Fibroblast of lung (primary cell): ENCODE measurements at regions not wholly inside any gene's neighbourhood (a gene's known extent, or its start where the extent isn't known, plus 50 kb on each side); places are given as distances from the start of the nearest gene placed in this dataset.

Experiments
- DNase-seq, 2 donors: peaks; one replicate each; pipeline versions ENCODE4 v3.0.0 to v3.0.0-alpha.2; 2010; ENCODE audit warnings: low read depth in 2 of 2
- H2AFZ ChIP-seq: 2 replicates; pipeline ENCODE4 v1.5.1; 2012; ENCODE audit warnings: low read length, control low read depth, inconsistent platforms
- H3K27ac ChIP-seq: 2 replicates; pipeline ENCODE4 v1.5.1; 2011; ENCODE audit warnings: low read length, control low read depth; ENCODE audit not compliant: insufficient read depth
- H3K27me3 ChIP-seq: 2 replicates; pipeline ENCODE4 v1.5.1; 2011; ENCODE audit warnings: mild to moderate bottlenecking, low read length; ENCODE audit not compliant: control insufficient read depth, insufficient read depth
- H3K36me3 ChIP-seq: 2 replicates; pipeline ENCODE4 v1.5.1; 2011; ENCODE audit warnings: low read length; ENCODE audit not compliant: control insufficient read depth, insufficient read depth
- H3K4me1 ChIP-seq: 2 replicates; pipeline ENCODE4 v1.5.1; 2011; ENCODE audit warnings: low read length; ENCODE audit not compliant: control insufficient read depth, insufficient read depth; ENCODE audit errors: extremely low read depth
- H3K4me2 ChIP-seq: 2 replicates; pipeline ENCODE4 v1.5.1; 2011; ENCODE audit warnings: low read length, control low read depth; ENCODE audit not compliant: insufficient read depth; ENCODE audit errors: extremely low read depth
- H3K4me3 ChIP-seq, 4 experiments: fragments of 200-600 bp in 1 of 4; sonication (generic) in 1 of 4; replicated peaks in 1 of 4; 2 replicates each; pipeline ENCODE4 v1.5.1; 2011 to 2016; ENCODE audit warnings: low read length in 4 of 4, low read depth in 3 of 4, mild to moderate bottlenecking in 3 of 4, control low read depth in 2 of 4, inconsistent platforms in 1 of 4, mixed read lengths in 1 of 4; ENCODE audit not compliant: insufficient read depth in 1 of 4; ENCODE audit errors: control extremely low read depth in 1 of 4
- H3K79me2 ChIP-seq: 2 replicates; pipeline ENCODE4 v1.5.1; 2012; ENCODE audit warnings: mild to moderate bottlenecking, low read length, inconsistent platforms; ENCODE audit not compliant: control insufficient read depth, insufficient read depth
- H3K9ac ChIP-seq: 2 replicates; pipeline ENCODE4 v1.5.1; 2011; ENCODE audit warnings: mild to moderate bottlenecking, low read length, control low read depth; ENCODE audit not compliant: insufficient read depth
- H3K9me3 ChIP-seq: 2 replicates; pipeline ENCODE4 v1.5.1; 2012; ENCODE audit warnings: low read depth, low read length; ENCODE audit not compliant: control insufficient read depth, insufficient read depth
- H4K20me1 ChIP-seq: 2 replicates; pipeline ENCODE4 v1.5.1; 2011; ENCODE audit warnings: low read length; ENCODE audit not compliant: control insufficient read depth, insufficient read depth; ENCODE audit errors: extremely low read depth
- EZH2 ChIP-seq: IDR thresholded peaks from 2 replicates; pipeline ENCODE4 v1.5.1; 2012; ENCODE audit warnings: low read length, control low read depth, mild to moderate bottlenecking; ENCODE audit errors: missing control alignments
- TF ChIP-seq, protein P1 (sequence below), 2 donors: IDR thresholded peaks in 1 of 2; conservative IDR thresholded peaks in 1 of 2; 1 replicate in 1 of 2; 2 replicates in 1 of 2; pipeline ENCODE4 v1.5.1; 2011 to 2012; ENCODE audit warnings: low read length in 2 of 2, control low read depth in 1 of 2, inconsistent platforms in 1 of 2, low read depth in 1 of 2, mild to moderate bottlenecking in 1 of 2

DNA sequence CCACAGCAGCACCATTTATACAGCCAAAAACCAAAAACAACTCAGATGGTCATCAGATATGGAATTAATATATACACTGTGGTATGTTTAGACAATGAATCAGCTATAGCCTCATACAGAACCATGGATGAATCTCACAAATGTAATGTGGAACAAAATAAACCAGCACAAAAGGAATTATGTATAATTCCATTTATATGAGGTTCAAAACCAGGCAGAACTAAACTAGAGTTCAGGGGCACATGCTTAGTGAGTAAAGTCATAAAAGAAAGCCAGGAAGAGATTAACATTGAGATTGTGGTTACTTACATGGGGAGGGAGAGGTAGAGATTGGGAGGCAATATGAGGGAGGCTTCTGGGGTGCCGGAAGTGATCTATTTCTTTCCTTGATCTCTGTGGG, 231.1 kb downstream of the COPRS start:
- no peak overlapping the region for H3K9ac ChIP-seq
- H3K27me3 ChIP-seq: no peaks in the 10 kb centered on the region
- H3K4me2 ChIP-seq: peak overlapping the region; percentile 1
- no peaks in the 10 kb centered on the region for H3K79me2 ChIP-seq
- H4K20me1 ChIP-seq: no peaks in the 10 kb centered on the region
- no peaks in the 10 kb centered on the region for H3K36me3 ChIP-seq
- H3K9me3 ChIP-seq: no peaks in the 10 kb centered on the region
- H3K4me1 ChIP-seq: peaks cover 10% of the 10 kb centered on the region
- H3K4me3 ChIP-seq: no peak overlapping the region
- no peak overlapping the region for H2AFZ ChIP-seq
- H3K27ac ChIP-seq: peak overlapping the region; percentile 48
- DNase-seq: peak; percentile 88 to 92
- TF ChIP-seq, protein P1, sequence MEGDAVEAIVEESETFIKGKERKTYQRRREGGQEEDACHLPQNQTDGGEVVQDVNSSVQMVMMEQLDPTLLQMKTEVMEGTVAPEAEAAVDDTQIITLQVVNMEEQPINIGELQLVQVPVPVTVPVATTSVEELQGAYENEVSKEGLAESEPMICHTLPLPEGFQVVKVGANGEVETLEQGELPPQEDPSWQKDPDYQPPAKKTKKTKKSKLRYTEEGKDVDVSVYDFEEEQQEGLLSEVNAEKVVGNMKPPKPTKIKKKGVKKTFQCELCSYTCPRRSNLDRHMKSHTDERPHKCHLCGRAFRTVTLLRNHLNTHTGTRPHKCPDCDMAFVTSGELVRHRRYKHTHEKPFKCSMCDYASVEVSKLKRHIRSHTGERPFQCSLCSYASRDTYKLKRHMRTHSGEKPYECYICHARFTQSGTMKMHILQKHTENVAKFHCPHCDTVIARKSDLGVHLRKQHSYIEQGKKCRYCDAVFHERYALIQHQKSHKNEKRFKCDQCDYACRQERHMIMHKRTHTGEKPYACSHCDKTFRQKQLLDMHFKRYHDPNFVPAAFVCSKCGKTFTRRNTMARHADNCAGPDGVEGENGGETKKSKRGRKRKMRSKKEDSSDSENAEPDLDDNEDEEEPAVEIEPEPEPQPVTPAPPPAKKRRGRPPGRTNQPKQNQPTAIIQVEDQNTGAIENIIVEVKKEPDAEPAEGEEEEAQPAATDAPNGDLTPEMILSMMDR (conservative IDR thresholded peaks at IDR 0.05 in 1 of 2, IDR thresholded peaks at IDR 0.05 in 1 of 2; ENCODE audit: low read depth in 1 of 2, low read length in 2 of 2): no peak
- no peak for TF ChIP-seq EZH2

DNA sequence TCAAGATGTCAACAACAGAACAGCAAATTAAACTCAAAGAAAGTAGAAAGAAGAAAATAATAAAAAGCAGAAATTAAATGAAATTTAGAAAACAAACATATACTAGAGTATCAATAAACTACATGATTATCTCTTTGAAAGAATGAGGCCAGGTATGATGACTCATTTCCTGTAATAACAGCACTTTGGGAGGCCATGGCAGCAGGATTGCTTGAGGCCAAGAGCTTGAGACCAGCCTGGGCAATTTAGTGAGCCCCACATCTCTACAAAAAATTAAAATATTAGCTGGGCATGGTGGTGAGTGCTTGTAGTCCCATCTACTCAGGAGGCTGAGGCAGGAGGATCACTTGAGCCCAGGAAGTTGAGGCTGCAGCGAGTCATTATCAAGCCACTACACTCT, 232.5 kb downstream of the RAB11FIP4 start:
- no peaks in the 10 kb centered on the region for H3K36me3 ChIP-seq
- no peak for DNase-seq
- H4K20me1 ChIP-seq: no peaks in the 10 kb centered on the region
- no peak overlapping the region for H3K4me2 ChIP-seq
- peaks cover 5% of the 10 kb centered on the region for H3K4me1 ChIP-seq
- H3K27ac ChIP-seq: no peak overlapping the region
- no peaks in the 10 kb centered on the region for H3K27me3 ChIP-seq
- H3K9me3 ChIP-seq: no peaks in the 10 kb centered on the region
- no peak overlapping the region for H2AFZ ChIP-seq
- H3K9ac ChIP-seq: no peak overlapping the region
- no peak overlapping the region for H3K4me3 ChIP-seq
- no peaks in the 10 kb centered on the region for H3K79me2 ChIP-seq
- TF ChIP-seq, protein P1 (conservative IDR thresholded peaks at IDR 0.05 in 1 of 2, IDR thresholded peaks at IDR 0.05 in 1 of 2; ENCODE audit: low read depth in 1 of 2, low read length in 2 of 2): no peak
- no peak for TF ChIP-seq EZH2

DNA sequence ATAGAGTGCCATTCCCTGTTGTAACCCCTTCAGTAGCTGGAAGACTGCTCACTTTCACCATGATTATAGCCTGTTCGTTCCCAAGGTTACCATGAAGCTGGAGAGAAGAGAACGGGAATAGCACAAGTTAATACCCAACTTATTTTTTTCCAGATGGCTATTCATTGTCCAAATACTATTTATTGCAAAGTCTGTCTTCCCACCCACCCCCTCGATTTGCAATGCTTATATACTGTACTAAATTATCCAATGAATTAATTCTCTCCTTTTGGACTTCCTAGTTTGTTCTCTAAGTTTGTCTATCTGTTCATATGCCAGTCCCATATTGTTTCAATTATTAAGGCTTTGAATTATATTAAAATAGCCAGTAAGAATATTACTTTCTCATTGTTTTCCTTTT, 231.0 kb downstream of the RAB11FIP4 start:
- Histone ChIP-seq H3K4me2 (no peak overlapping the region), H3K79me2 (no peaks in the 10 kb centered on the region), H4K20me1 (no peaks in the 10 kb centered on the region), H2AFZ (no peak overlapping the region), H3K36me3 (no peaks in the 10 kb centered on the region), H3K4me1 (peaks cover 2% of the 10 kb centered on the region), H3K4me3 (no peak overlapping the region), H3K9ac (no peak overlapping the region), H3K9me3 (no peaks in the 10 kb centered on the region), H3K27ac (no peak overlapping the region), H3K27me3 (no peaks in the 10 kb centered on the region)
- no peak for TF ChIP-seq EZH2
- TF ChIP-seq, protein P1 (conservative IDR thresholded peaks at IDR 0.05 in 1 of 2, IDR thresholded peaks at IDR 0.05 in 1 of 2; ENCODE audit: low read depth in 1 of 2, low read length in 2 of 2): no peak
- DNase-seq: no peak
